Epithelial cell of prostate (primary cell): ENCODE measurements at regions not wholly inside any gene's neighbourhood (a gene's known extent, or its start where the extent isn't known, plus 50 kb on each side); places are given as distances from the start of the nearest gene placed in this dataset.

Experiments
- DNase-seq: peaks from one replicate; pipeline ENCODE4 v3.0.0-alpha.2; 2011; ENCODE audit warnings: low read depth, low spot score
- H3K27ac ChIP-seq: fragments of 450-650 bp; 2 replicates; pipeline ENCODE4 v1.5.1; 2017; ENCODE audit warnings: mild to moderate bottlenecking

GRCh38 chr21:27688773-27689172 is 721.9 kb upstream of the ADAMTS5 start:
- no peak for DNase-seq
- H3K27ac ChIP-seq = no peak overlapping the region

- peak overlapping the region; percentile 31 for H3K27ac ChIP-seq
- DNase-seq = peak; percentile 33
These were observed 716.4 kb upstream of the ADAMTS5 start for GRCh38 chr21:27683292-27683691.

GRCh38 chr21:27681841-27682240 is 715.0 kb upstream of the ADAMTS5 start:
- DNase-seq = no peak
- peak overlapping the region; percentile 31 for H3K27ac ChIP-seq

GRCh38 chr21:27681038-27681437 is 714.1 kb upstream of the ADAMTS5 start:
- DNase-seq = no peak
- peak overlapping the region; percentile 31 for H3K27ac ChIP-seq

- peak overlapping the region; percentile 1 for H3K27ac ChIP-seq
- DNase-seq = no peak
These were observed 713.3 kb upstream of the ADAMTS5 start for GRCh38 chr21:27680181-27680580.

GRCh38 chr21:27678511-27678910 is 711.6 kb upstream of the ADAMTS5 start:
- H3K27ac ChIP-seq = no peak overlapping the region
- DNase-seq = no peak

- no peak overlapping the region for H3K27ac ChIP-seq
- DNase-seq = no peak
These were observed 710.7 kb upstream of the ADAMTS5 start for GRCh38 chr21:27677546-27677945.

- no peak overlapping the region for H3K27ac ChIP-seq
- DNase-seq = no peak
These were observed 708.4 kb upstream of the ADAMTS5 start for GRCh38 chr21:27675306-27675705.

GRCh38 chr21:27674041-27674615 is 707.2 kb upstream of the ADAMTS5 start:
- peak overlapping the region; percentile 18 for H3K27ac ChIP-seq
- DNase-seq = no peak

GRCh38 chr21:27673581-27673980 is 706.7 kb upstream of the ADAMTS5 start:
- H3K27ac ChIP-seq = no peak overlapping the region
- no peak for DNase-seq

GRCh38 chr21:27671207-27671606 is 704.3 kb upstream of the ADAMTS5 start:
- no peak overlapping the region for H3K27ac ChIP-seq
- no peak for DNase-seq

GRCh38 chr21:27653481-27653880 is 686.6 kb upstream of the ADAMTS5 start:
- no peak for DNase-seq
- H3K27ac ChIP-seq = no peak overlapping the region

- no peak for DNase-seq
- peak overlapping the region; percentile 95 for H3K27ac ChIP-seq
These were observed 682.9 kb upstream of the ADAMTS5 start for GRCh38 chr21:27649762-27650161.

- DNase-seq = peak; percentile 93
- H3K27ac ChIP-seq = peak overlapping the region; percentile 95
These were observed 682.4 kb upstream of the ADAMTS5 start for GRCh38 chr21:27649323-27649722.

GRCh38 chr21:27648560-27648959 is 681.7 kb upstream of the ADAMTS5 start:
- H3K27ac ChIP-seq = peak overlapping the region; percentile 95
- peak; percentile 69 for DNase-seq

GRCh38 chr21:27647921-27648320 is 681.0 kb upstream of the ADAMTS5 start:
- H3K27ac ChIP-seq = peak overlapping the region; percentile 95
- no peak for DNase-seq

GRCh38 chr21:27647401-27647800 is 680.5 kb upstream of the ADAMTS5 start:
- no peak for DNase-seq
- peak overlapping the region; percentile 95 for H3K27ac ChIP-seq

GRCh38 chr21:27646691-27647090 is 679.8 kb upstream of the ADAMTS5 start:
- no peak for DNase-seq
- peak overlapping the region; percentile 95 for H3K27ac ChIP-seq

GRCh38 chr21:27646056-27646455 is 679.2 kb upstream of the ADAMTS5 start:
- H3K27ac ChIP-seq = peak overlapping the region; percentile 95
- no peak for DNase-seq

GRCh38 chr21:27645285-27645684 is 678.4 kb upstream of the ADAMTS5 start:
- peak overlapping the region; percentile 95 for H3K27ac ChIP-seq
- peak; percentile 86 for DNase-seq

- DNase-seq = no peak
- no peak overlapping the region for H3K27ac ChIP-seq
These were observed 676.4 kb upstream of the ADAMTS5 start for GRCh38 chr21:27643326-27643725.

- no peak overlapping the region for H3K27ac ChIP-seq
- no peak for DNase-seq
These were observed 672.4 kb upstream of the ADAMTS5 start for GRCh38 chr21:27639286-27639685.

- no peak overlapping the region for H3K27ac ChIP-seq
These were observed 669.8 kb upstream of the ADAMTS5 start for GRCh38 chr21:27636656-27637055.

More at GRCh38 chr21:27636656-27637055, 669.8 kb upstream of the ADAMTS5 start:
- DNase-seq = no peak
